Activated naive CD8-positive, alpha-beta T cell treated with anti-CD3 and anti-CD28 coated beads, Interleukin-2, amount 10 ng/mL, durations not matched to agents 7 days and 5 days (primary cell): ENCODE measurements at regions not wholly inside any gene's neighbourhood (a gene's known extent, or its start where the extent isn't known, plus 50 kb on each side); places are given as distances from the start of the nearest gene placed in this dataset.

Experiments used
- ATAC-seq: fragments of 150-1000 bp; cut with Tn5 transposase; one replicate; pipeline ENCODE4 v1.10.0; 2021; ENCODE audit warnings: low read depth, moderate library complexity
- POLR2A ChIA-PET: fragments of 350-600 bp; sonication (Branson Sonifier 250); formaldehyde crosslinking; loops from one replicate; lab custom pipeline; 2021; ENCODE audit warnings: antibody characterized with exemption; lab: Charles Lee
- DNase-seq: peaks from one replicate; pipeline ENCODE4 v3.0.0; 2021
- H3K27ac Mint-ChIP-seq: one replicate; pipeline ENCODE4 v1.8.0; 2022; ENCODE audit warnings: mild to moderate bottlenecking, mixed read lengths
- H3K27me3 Mint-ChIP-seq: one replicate; pipeline ENCODE4 v1.8.0; 2022; ENCODE audit warnings: mild to moderate bottlenecking, moderate library complexity, mixed read lengths
- H3K36me3 Mint-ChIP-seq: one replicate; pipeline ENCODE4 v1.8.0; 2021; ENCODE audit warnings: mild to moderate bottlenecking, mixed read lengths
- H3K4me1 Mint-ChIP-seq: one replicate; pipeline ENCODE4 v1.8.0; 2021; ENCODE audit warnings: mixed read lengths
- H3K4me3 Mint-ChIP-seq: one replicate; pipeline ENCODE4 v1.8.0; 2022; ENCODE audit warnings: mild to moderate bottlenecking, moderate library complexity, mixed read lengths
- H3K9me3 Mint-ChIP-seq: one replicate; pipeline ENCODE4 v1.8.0; 2021; ENCODE audit warnings: mixed read lengths

DNA sequence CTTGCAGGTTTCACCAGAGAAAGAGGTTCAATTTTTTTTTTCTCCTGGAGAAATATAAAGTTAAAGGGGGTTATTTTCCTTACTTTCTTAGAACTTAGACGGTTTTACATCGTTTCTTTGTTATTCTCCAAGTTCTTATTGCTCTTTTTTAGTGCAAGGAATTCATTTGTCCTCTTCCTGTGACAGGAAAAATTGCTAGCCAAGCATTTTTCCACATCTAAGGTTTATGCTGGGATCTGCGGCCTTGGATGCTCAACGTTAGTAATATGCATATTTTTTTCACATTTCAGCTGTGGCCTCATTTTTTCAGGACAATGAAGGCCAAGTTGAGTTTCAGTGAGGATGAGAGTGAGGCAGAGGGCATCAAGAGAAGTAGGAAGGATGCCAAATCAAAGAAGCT, 948.9 kb downstream of the PCDH19 start:
- H3K36me3 Mint-ChIP-seq = no peaks in the 10 kb centered on the region
- no peaks in the 10 kb centered on the region for H3K4me1 Mint-ChIP-seq
- POLR2A ChIA-PET = no interaction called here
- H3K9me3 Mint-ChIP-seq = no peaks in the 10 kb centered on the region
- no peaks in the 10 kb centered on the region for H3K27me3 Mint-ChIP-seq
- peak overlapping the region; percentile 70 for H3K27ac Mint-ChIP-seq
- DNase-seq = no peak
- no peak overlapping the region for H3K4me3 Mint-ChIP-seq
- ATAC-seq = no peak

DNA sequence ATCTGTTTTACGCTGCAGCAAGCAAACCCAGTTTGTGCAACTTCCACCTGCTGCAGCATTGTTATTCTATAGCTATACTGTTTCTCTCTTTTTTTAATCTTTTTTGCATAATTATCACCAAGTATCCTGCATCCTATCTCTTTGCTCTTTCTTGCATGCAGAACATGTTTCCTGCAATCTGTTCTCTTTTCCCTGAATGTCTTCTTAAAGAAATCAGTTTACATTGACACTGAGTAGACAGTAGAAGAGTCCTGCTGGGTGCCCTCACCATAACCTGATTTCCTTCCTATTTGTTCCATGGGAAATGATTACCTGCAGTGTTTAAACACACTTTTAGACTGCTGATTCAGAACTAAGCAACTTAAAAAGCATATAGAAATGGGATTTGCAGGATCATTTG, 964.7 kb downstream of the PCDH19 start:
- ATAC-seq (no peak), DNase-seq (no peak)
- H3K9me3 Mint-ChIP-seq = no peaks in the 10 kb centered on the region
- H3K4me1 Mint-ChIP-seq = no peaks in the 10 kb centered on the region
- H3K36me3 Mint-ChIP-seq = no peaks in the 10 kb centered on the region
- POLR2A ChIA-PET = no interaction called here
- no peak overlapping the region for H3K27ac Mint-ChIP-seq
- H3K27me3 Mint-ChIP-seq = no peaks in the 10 kb centered on the region
- no peak overlapping the region for H3K4me3 Mint-ChIP-seq

DNA sequence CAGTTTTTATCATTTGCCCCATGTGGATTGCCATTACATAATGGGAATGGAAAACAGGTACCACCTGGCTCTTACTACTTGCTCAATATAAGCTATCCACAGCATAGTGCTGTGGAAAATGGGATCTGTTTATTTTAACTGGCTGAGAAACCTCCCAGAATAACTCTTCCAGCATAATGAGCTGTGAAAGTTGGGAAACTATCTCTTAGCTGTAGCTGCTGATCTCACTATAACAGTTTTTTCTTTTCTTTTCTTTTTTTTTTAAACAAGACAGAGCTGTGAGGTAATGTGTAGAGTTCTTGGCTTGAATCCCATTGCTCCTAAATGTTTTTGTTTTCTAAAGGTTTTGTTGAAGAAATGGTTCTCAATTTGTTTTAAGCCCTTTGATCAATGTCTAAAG, 988.3 kb downstream of the PCDH19 start:
- H3K9me3 Mint-ChIP-seq = no peaks in the 10 kb centered on the region
- no peaks in the 10 kb centered on the region for H3K36me3 Mint-ChIP-seq
- H3K27me3 Mint-ChIP-seq = no peaks in the 10 kb centered on the region
- no peak overlapping the region for H3K27ac Mint-ChIP-seq
- H3K4me3 Mint-ChIP-seq = no peak overlapping the region
- ATAC-seq (no peak), DNase-seq (no peak)
- POLR2A ChIA-PET = no interaction called here
- H3K4me1 Mint-ChIP-seq = no peaks in the 10 kb centered on the region

DNA sequence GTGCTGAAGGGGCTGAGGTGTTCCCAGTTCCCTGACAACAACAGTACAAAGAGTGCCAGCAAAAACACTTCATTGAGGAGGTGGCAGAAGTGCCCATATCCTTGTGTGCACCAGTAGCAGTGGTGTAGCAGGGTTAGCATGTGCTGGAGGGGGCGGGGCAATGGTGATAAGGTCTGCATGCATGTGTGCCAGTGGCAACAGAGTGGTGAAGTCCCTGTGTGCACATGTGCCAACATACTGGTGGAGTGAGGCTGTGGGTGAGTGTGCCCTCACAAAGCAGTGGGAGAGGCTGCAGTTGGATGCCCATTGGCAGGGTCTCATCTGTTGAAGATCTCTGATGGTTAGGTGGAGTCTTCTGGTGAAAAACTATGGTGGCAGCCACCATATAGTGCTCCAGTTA, 994.6 kb downstream of the PCDH19 start:
- DNase-seq (no peak), ATAC-seq (no peak)
- Mint-ChIP-seq H3K9me3 (no peaks in the 10 kb centered on the region), H3K27me3 (no peaks in the 10 kb centered on the region), H3K36me3 (no peaks in the 10 kb centered on the region), H3K4me3 (no peak overlapping the region), H3K4me1 (no peaks in the 10 kb centered on the region), H3K27ac (no peak overlapping the region)
- POLR2A ChIA-PET = no interaction called here

DNA sequence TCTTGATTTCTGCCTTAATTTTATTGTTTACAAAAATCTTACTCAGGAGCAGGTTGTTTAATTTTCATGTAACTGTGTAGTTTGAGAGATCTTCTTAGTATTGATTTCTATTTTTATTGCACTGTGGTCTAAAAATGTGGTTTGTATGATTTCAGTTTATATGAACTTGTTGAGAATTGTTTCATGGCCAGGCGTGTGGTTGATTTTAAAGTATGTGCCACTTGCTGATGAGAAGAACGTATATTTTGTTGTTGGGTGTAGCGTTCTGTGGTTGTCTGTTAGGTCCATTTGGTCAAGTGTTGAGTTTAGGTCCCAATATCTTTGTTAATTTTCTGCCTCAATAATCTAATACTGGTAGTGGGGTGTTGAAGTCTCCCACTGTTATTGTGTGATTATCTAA, 996.8 kb downstream of the PCDH19 start:
- no peaks in the 10 kb centered on the region for H3K4me1 Mint-ChIP-seq
- H3K9me3 Mint-ChIP-seq = no peaks in the 10 kb centered on the region
- H3K36me3 Mint-ChIP-seq = no peaks in the 10 kb centered on the region
- ATAC-seq (no peak), DNase-seq (no peak)
- POLR2A ChIA-PET = no interaction called here
- H3K27me3 Mint-ChIP-seq = no peaks in the 10 kb centered on the region
- H3K27ac Mint-ChIP-seq = no peak overlapping the region
- H3K4me3 Mint-ChIP-seq = no peak overlapping the region

DNA sequence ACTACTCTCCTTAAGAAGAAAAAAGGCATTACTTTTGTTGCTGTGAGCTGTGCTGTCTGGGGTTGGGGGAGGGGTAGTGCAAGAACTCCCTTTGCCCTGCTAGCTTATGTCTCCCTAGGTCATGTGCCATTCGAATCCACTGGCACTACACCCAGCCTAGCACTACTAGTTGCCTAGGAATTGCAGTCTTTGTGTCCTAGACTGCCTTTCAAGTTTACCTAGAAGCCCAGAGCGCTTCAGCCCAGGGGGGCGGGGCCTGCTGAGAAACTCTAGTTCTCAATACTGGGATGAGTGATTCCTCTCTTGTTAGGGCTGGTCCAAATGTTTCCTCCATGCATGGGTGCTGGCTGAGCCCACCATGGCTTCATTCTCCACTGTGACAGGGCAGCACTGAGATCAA, 1011.5 kb downstream of the PCDH19 start:
- no peak overlapping the region for H3K4me3 Mint-ChIP-seq
- POLR2A ChIA-PET = no interaction called here
- no peaks in the 10 kb centered on the region for H3K27me3 Mint-ChIP-seq
- DNase-seq = no peak
- no peaks in the 10 kb centered on the region for H3K36me3 Mint-ChIP-seq
- H3K27ac Mint-ChIP-seq = no peak overlapping the region
- H3K4me1 Mint-ChIP-seq = no peaks in the 10 kb centered on the region
- ATAC-seq = no peak
- H3K9me3 Mint-ChIP-seq = no peaks in the 10 kb centered on the region

DNA sequence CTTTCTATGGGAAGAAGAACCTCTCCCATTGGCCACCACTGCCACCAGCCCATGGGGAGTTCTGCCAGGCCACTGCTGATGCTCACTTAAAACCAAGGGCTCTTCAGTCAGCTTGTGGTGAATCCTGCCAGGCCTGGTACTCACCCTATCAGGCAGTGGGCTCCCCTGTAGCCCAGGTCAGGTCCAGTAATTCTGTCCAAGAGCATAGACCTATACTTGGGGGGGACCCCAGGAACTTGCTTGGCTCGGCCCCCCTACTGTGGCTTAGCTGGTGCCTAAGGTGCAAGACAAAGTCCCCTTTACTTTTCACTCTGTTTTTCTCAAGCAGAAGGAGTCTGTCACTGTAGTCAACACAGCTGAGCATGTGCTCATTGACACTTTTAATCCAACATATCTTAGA, 1012.2 kb downstream of the PCDH19 start:
- no peaks in the 10 kb centered on the region for H3K36me3 Mint-ChIP-seq
- DNase-seq (no peak), ATAC-seq (no peak)
- no peak overlapping the region for H3K27ac Mint-ChIP-seq
- H3K27me3 Mint-ChIP-seq = no peaks in the 10 kb centered on the region
- H3K4me1 Mint-ChIP-seq = no peaks in the 10 kb centered on the region
- no peaks in the 10 kb centered on the region for H3K9me3 Mint-ChIP-seq
- H3K4me3 Mint-ChIP-seq = no peak overlapping the region
- POLR2A ChIA-PET = no interaction called here

DNA sequence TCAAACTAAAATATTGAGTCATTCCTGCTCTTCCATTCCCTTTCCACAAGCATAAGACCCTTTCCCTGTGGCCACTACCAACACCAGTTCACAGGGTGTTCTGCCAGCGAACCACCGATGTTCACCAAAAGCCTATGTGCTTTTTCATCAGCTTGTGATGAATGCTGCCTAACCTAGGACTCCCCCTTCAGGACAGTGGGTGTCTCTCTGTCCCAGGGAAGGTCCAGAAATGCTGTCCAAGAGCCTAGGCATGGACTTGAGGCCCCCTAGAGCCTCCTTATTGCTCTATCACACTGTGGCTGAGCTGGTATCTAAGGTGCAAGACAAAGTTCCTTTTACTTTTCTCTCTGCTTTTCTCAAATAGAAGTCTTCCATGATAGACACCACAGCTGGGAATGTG, 1015.6 kb downstream of the PCDH19 start:
- ATAC-seq (no peak), DNase-seq (no peak)
- H3K27ac Mint-ChIP-seq = no peak overlapping the region
- no peaks in the 10 kb centered on the region for H3K4me1 Mint-ChIP-seq
- H3K27me3 Mint-ChIP-seq = no peaks in the 10 kb centered on the region
- POLR2A ChIA-PET = no interaction called here
- no peaks in the 10 kb centered on the region for H3K36me3 Mint-ChIP-seq
- H3K4me3 Mint-ChIP-seq = no peak overlapping the region
- H3K9me3 Mint-ChIP-seq = no peaks in the 10 kb centered on the region

DNA sequence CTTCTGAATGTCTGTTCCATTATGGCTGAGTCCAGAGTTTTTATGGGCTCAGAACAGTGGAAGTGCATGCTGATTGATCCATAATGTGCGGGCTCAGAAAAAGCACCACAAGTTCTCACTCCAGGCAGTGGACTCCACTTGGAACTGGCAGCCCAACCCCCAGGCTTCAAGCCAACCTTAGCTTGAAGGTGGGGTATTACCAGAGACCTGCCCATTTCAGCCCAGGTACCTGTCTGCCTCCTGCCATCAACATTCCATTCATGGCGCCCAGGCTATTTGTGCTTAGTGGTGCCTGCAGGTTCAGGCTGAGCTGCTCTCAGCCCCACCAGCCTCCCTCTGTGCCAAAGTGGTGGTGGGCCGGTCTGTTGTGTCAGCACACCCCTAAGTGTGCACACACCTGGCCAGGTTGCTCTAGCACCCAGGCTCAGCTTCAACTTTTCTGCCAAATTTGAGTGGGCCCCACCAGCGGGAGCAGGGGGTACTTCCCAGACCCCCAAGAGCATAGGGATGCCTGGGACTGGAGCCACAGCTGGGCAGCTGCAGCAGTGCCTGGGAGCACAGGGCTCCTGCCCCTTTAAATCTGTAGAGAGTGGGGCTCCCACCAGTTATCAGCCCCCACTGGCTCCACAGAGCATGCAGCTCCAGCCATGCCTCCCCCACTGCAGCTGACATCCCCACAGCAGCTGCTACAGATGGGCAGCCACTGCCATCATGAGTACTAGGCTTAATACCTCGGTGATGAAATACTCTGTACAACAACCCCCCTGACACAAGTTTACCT, 1025.3 kb downstream of the PCDH19 start:
- Mint-ChIP-seq H3K9me3 (no peaks in the 10 kb centered on the region), H3K4me3 (no peak overlapping the region), H3K27ac (no peak overlapping the region), H3K36me3 (no peaks in the 10 kb centered on the region), H3K4me1 (no peaks in the 10 kb centered on the region), H3K27me3 (no peaks in the 10 kb centered on the region)
- DNase-seq (no peak), ATAC-seq (no peak)
- POLR2A ChIA-PET = no interaction called here

DNA sequence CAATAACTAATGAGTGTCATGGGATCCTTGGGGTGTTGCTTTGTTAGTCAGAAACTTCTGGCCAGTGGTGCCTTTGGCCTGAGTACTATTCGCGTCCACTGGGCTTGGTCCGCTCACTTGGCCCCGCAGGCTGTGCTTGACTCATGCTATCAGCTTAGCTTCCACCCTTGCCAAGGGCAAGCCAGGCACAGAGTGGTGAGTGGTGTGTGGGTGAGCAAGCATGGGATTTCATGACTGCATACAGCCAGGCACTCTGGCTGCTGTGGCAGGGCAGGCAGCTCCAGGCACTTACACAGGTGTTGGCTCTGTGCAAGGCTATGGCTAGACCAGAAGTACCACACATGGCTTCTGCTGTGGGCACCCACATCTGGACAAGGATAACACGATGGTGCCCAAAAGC, 1026.3 kb downstream of the PCDH19 start:
- POLR2A ChIA-PET = no interaction called here
- no peak for ATAC-seq
- Mint-ChIP-seq H3K4me1 (no peaks in the 10 kb centered on the region), H3K36me3 (no peaks in the 10 kb centered on the region), H3K9me3 (no peaks in the 10 kb centered on the region), H3K27me3 (no peaks in the 10 kb centered on the region), H3K27ac (no peak overlapping the region), H3K4me3 (no peak overlapping the region)
- DNase-seq = no peak

DNA sequence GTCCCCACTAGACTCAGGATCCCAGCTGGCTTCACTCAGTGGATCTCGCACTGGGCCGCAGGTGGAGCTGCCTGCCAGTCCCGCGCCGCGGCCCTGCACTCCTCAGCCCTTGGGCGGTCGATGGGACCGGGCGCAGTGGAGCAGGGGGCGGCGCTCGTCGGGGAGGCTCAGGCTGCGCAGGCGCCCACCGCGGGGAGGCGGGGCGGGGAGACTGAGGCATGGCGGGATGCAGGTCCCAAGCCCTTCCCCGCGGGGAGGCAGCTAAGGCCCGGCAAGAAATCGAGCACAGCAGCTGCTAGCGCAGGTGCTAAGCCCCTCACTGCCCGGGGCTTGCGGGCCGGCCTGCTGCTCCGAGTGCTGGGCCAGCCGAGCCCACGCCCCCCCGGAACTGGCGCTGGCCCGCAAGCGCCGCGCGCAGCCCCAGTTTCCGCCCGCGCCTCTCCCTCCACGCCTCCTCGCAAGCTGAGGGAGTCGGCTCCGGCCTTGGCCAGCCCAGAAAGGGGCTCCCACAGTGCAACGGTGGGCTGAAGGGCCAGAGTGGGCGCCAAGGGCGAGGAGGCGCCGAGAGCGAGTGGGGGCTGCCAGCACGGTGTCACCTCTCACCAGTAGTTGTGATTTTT, 1038.0 kb downstream of the PCDH19 start:
- DNase-seq (no peak), ATAC-seq (no peak)
- Mint-ChIP-seq H3K36me3 (no peaks in the 10 kb centered on the region), H3K27me3 (no peaks in the 10 kb centered on the region), H3K4me1 (no peaks in the 10 kb centered on the region), H3K9me3 (peaks cover 2% of the 10 kb centered on the region), H3K27ac (no peak overlapping the region), H3K4me3 (no peak overlapping the region)
- POLR2A ChIA-PET = no interaction called here

DNA sequence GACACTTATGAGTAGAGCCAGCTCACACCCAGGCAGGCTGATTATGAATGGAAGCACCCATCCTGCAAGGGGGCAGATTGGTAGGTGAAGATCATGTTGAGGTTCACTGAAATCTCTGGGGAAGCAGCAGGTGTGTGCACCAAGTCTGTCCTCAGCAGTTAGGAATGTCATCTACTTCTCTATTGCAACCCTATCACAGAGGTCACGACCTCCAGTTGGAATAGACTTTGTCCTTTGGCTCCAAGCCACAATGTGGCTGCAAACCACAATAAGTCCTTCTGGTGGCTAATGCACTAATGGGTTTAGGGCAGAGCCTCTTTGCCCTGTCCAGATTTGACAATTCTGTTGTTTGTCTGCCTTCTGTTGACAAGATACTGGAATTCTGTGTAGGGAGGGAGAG, 1056.7 kb downstream of the PCDH19 start:
- ATAC-seq (no peak), DNase-seq (no peak)
- Mint-ChIP-seq H3K36me3 (no peaks in the 10 kb centered on the region), H3K27me3 (no peaks in the 10 kb centered on the region), H3K27ac (no peak overlapping the region), H3K9me3 (peaks cover 4% of the 10 kb centered on the region), H3K4me1 (no peaks in the 10 kb centered on the region), H3K4me3 (no peak overlapping the region)
- POLR2A ChIA-PET = no interaction called here

DNA sequence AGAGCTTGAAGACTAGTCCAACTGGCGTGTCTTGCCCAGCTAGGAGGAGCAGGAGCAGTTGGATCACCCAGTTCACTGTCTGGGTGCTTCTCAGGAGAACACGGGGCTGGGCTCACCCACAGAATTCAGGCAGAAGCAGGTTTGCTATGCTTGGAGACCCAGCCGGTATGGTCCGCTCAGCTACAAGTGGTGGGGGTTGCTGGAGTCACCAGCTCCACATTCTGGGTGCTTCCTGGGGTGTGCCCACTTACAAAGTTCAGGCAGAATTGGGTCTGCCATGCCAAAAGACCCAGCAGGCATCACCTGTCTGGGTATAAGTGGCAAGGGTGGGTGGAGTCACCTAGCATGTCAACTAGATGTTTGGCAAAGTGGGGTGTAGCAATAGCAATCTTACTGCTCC, 1061.8 kb downstream of the PCDH19 start:
- Mint-ChIP-seq H3K36me3 (no peaks in the 10 kb centered on the region), H3K27ac (no peak overlapping the region), H3K27me3 (no peaks in the 10 kb centered on the region), H3K4me1 (no peaks in the 10 kb centered on the region), H3K9me3 (peaks cover 4% of the 10 kb centered on the region), H3K4me3 (no peak overlapping the region)
- POLR2A ChIA-PET = no interaction called here
- no peak for ATAC-seq
- no peak for DNase-seq

DNA sequence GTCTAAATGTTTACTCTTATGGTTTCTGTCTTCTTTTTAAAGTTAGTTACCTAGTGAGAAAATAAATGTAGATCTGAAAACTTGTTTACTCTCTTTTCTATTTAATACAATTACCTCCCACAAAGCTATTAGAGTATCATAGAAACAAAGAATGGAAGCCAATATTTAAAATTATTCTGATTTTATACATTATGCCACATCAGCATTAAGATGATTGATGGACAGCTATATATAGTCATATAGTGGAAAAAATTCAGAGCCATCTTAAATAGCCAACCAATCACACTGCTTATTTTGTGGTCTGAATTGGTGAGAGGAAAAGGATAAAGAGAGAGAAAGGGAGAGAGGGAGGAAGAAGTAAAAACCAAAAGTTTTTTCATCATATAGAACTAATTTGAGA, 1101.8 kb downstream of the PCDH19 start:
- POLR2A ChIA-PET = no interaction called here
- ATAC-seq (no peak), DNase-seq (no peak)
- H3K27ac Mint-ChIP-seq = no peak overlapping the region
- no peaks in the 10 kb centered on the region for H3K4me1 Mint-ChIP-seq
- H3K36me3 Mint-ChIP-seq = no peaks in the 10 kb centered on the region
- no peaks in the 10 kb centered on the region for H3K27me3 Mint-ChIP-seq
- H3K4me3 Mint-ChIP-seq = no peak overlapping the region
- H3K9me3 Mint-ChIP-seq = no peaks in the 10 kb centered on the region
